ENCODE measurements at regions not wholly inside any gene's neighbourhood (a gene's known extent, or its start where the extent isn't known, plus 50 kb on each side); places are given as distances from the start of the nearest gene placed in this dataset.

- TF ChIP-seq POLR2A (IDR thresholded peaks at IDR 0.05) = no peak
- TF ChIP-seq CTCF (IDR thresholded peaks at IDR 0.05) = no peak
- TF ChIP-seq POLR2AphosphoS5 (IDR thresholded peaks at IDR 0.05; ENCODE audit: insufficient read depth in 1 of 2, low read depth in 1 of 2) = no peak
Observed at GRCh38 chr5:24167806-24168205, 477.0 kb downstream of the CDH10 start.
